Activated gamma-delta T cell treated with Interleukin-2 at 50 U/mL for 16 hours (primary cell): ENCODE measurements at regions not wholly inside any gene's neighbourhood (a gene's known extent, or its start where the extent isn't known, plus 50 kb on each side); places are given as distances from the start of the nearest gene placed in this dataset.

Experiments used
- DNase-seq: peaks from one replicate; pipeline ENCODE4 v3.0.0-alpha.2; 2020

DNA sequence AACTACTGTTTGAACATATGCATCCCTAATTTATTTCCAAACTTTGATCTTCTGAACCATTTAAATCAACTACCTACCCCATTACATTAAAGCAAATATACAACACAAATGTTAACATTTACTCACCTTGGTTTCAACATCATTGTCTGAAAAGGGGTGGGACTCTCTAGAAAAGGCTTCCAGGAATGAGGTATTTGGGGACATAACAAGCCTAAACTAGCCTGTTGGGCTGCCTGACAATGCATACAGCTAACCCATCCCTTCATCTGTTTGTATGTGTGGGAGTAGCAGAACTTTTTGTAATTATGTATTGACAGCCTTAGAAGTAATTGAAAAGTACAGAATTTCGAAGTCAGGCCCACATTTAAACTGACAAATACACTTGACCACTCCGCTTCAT is 2225.9 kb upstream of the C9orf72 start:
- no peak for DNase-seq

DNA sequence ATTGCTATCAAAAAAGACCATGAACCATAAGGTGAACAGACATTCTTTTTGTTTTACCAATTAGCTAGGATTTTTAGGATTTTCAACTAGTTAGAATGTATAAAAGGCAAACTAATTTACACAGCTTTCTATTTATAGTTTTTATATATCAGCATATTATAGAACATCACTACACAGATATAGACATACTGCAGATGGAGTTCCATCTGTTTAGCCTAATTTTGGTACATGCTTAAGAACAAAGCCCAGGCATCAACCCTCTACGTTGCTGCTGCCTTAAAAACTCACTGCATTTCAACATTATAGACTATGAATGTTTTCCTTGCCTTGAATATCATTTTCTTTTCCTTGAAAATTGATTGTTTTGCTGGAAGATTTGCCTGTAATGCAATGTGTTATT is 2227.5 kb upstream of the C9orf72 start:
- no peak for DNase-seq

DNA sequence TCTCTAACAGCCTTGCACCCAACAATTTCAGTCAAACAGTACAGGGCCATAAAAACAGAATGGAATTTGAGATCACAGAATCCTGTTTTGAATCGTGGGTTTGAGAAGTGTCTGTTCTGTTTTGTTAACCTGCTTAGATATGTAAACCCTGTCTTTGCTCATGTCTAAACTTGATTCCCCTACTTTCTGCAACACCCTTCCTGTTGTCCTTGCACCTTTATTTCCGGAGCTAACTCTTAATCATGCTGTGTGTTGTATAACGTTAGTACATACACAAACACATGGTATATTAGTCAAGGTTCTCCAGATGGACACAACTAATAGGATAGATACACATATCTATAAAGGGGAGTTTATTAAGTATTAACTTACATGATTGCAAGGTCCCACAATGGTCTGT is 2229.2 kb upstream of the C9orf72 start:
- DNase-seq: no peak

DNA sequence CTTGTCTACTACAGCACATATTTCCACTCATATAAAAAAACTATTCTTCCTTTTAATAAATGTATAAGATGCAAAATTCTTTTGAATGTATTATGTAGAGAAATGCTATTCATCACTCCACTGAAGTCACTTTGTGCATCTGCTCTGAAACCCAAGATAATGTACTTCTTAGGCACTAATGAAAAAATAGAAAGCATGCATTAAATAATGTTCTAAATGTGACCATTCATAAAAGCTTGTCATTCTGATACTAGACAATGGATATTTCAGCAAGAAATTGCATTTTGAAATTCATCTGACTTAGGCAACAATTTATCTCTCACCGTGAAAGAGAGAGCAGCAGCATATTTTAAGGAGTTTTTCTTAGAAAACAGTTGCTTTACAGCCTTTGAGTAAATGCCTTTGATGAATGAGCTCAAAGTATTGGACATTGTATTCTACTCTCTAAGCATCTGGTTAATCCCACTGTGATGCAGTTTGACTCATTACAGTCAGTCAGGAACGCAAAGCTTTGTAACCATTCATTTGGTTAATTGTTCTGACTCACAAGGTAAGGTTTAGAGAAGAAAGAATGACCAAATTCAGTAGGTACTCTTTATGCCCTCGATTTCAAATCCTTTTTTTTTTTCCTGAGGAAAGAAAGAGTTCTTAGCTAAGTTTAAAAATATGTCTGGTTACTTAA is 2233.8 kb upstream of the C9orf72 start:
- no peak for DNase-seq

DNA sequence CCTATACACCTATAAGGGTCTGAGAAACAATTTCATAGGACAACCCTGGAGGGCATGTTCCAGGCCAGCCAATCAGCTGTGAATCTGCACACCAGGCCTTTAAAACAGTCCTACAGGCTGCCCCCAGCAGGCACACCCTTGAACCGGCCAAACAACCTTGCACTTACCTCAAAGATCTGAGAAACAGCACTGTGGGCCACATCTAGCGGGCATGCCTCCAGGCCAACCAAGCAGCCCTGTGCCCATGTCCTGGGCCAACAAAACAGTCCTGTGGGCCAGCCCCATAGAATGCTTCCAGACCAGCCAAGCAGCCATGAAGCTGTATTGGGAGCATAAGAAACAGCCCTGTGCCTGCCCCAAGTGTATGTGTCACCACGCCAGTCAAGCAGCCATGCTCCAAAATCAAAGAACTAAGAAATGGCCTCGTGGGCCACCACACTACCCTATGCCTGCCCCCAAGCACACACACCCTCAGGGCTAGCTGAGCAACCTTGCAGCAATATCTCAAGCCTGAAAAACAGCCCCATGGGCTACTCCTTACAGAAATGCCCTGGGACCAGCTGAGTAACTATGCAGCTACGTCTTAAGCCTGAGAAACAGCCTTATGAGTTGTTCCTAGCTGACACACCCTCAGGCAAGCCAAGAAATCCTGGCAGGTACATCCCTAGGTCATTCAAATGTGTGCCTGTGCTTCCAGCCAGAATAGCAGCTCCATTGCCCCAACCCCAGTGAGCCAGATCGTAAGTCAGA is 2243.8 kb upstream of the C9orf72 start:
- no peak for DNase-seq

DNA sequence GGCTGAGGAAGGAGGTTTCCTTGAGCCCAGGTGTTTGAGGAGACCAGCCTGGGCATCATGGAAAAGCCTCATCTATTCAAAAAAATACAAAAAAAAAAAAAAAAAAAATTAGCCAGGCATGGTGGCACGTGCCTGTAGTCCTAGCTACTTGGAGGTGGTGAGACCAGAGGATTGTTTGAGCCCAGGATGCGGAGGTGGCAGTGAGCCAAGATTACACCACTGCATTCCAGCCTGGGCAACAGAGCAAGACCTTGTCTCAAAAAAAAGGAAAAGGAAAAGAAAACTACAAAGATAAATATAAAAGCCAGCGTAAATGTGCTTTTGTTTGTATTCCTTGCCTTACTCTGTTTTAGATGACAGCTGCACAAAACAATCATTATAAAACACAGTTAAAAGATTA is 2249.2 kb upstream of the C9orf72 start:
- DNase-seq: no peak

DNA sequence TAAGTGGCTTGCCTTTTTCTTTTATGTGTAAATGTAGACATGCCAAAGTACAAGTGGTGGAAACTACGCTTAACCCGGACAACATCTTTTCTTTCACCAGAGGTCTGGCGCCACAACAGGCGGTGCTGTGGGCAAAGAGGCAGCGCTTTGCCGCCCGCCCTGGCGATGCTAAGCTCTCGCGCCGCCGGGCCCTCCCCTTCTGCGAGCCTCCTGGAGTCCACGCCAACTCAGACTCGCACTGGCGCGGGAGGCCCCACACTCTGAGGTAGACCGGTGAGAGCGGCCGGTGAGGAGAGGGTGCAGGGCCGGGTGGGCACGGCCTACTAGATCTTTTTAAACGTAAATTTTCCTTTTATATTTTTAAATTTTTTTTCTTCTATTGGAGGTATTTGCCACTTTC is 2253.1 kb upstream of the C9orf72 start:
- DNase-seq: no peak

DNA sequence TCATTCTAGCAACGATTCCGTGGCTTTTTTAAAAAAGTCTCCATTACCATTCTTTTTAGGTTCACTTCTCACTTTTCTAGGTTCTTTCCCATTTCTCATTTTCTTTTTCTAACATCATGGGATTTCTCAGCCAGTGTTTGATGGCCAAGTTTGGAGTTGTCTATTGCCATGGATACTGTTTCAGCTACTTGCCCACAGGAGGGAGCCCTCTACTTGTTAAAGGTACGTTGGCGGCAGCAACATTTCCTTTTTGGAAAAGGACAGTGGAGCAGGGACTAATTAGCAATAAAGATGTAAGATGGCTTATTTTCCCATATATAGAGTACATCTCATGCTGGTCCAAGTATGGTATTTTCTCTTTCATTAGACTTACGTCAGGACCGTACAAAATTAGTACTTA is 2257.5 kb upstream of the C9orf72 start:
- no peak for DNase-seq

DNA sequence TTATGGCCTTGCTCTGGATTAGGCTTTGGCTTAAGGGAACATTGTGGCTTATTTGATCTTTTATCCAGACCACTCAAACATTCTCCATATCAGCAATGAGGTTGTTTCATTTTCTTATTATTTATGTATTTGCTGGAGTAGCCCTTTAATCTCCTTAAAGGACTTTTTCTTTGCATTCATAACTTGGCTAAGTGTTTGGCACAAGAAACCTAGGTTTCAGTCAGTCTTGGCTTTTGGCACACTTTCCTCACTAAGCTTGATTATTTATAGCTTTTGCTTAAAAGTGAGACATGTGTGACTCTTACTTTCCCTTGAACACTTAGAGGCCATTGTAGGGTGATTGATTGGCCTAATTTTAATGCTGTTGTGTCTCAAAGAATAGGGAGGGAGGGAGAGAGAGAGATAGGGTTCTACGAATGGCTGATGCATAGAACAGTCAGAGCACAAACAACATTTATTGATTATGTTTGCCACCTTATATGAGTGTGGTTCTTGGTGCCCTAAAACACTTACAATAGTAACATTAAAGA is 2265.3 kb upstream of the C9orf72 start:
- no peak for DNase-seq

DNA sequence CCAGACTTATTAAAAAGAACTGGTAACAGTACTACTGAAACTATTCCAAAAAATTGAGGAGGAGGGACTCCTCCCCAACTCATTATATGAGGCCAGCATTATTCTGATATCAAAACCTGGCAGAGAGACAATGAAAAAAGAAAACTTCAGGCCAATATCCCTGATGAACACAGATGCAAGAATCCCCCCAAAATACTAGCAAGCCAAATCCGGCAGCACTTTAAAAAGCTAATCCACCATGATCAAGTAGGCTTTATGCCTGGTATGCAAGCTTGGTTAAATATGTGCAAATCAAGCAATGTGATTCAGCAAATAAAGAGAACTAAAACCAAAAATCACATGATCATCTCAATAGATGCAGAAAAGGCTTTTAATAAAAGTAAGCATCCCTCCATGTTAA is 2271.0 kb upstream of the C9orf72 start:
- DNase-seq: no peak

DNA sequence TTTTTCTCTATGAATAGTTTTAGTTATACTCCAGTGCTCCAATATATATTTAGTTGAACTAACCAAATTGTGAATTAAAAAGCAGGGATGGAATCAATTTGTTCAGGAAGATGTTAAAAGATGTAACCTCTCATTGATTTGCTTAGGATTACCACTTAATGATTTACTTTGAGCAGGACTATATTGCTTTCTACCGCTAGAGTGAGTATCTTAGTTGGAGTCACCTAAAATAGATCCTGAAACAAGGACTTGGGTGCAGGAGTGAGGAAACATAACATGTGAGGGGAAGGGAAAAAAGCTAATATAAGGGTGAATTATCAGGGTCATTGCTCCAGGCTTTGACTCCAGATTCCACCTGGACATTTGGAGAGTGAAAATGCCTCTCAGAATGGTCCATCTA is 2277.4 kb upstream of the C9orf72 start:
- DNase-seq: no peak

DNA sequence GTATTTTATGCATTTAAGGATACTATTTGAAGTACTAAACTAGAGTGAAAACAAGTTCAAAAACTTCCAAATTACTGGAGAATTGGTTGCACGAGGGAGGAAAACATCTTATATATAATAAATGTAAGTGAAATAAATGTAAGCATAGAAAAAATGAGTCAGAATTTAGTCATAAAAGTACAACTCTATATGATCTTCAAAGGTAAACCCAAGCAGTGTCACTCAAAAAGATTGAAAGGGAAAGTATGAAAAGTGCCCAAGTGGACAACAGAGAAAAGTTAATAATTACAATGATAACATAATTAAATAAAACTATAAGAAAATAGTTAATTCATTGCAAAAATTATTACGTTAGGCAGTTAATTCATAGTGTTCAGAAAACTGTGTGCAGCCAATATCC is 2288.5 kb upstream of the C9orf72 start:
- DNase-seq: no peak

DNA sequence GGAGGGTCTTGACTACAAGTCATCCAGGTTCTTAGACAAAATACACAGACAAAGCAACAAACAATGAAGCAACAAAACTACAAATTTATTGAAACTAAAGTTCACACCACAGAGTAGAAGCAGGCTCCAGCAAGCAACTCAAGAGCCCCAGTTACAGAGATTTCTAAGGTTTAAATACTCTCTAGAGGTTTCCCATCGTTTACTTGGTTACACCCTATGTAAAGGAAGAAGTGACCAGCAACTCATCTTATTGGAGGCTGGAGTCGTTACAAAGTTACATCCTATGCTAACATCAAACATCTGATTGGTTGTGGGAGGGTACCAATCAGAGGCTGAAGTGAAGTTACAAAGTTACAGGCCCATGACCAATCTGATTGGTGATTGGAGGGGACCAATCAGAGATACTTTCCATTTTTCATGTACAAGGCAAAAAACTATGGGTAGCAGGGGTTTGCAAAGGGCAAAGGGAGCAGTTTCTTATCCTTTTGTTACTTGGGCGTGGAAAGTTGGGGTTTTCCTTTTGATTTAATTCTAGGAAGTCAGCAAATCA is 2292.6 kb upstream of the C9orf72 start:
- no peak for DNase-seq

DNA sequence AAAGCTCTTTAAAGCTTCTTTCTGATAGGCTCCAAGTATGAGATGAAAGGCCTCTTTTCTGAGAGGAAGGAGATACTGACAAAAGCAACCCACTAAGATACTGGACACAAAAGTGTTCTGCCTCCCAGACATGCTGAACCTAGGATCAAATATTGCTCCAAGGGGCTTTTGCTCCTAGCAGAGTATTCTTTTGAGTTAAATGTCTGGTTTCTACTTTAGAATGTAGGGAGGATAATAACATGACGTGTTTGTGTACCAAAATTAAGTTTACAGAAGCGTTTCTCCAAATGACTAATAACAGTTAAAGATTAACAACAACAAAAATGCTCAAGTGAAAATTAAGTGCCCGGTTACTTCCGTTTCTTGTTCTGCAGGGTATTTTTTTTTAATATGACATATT is 2293.3 kb upstream of the C9orf72 start:
- no peak for DNase-seq

DNA sequence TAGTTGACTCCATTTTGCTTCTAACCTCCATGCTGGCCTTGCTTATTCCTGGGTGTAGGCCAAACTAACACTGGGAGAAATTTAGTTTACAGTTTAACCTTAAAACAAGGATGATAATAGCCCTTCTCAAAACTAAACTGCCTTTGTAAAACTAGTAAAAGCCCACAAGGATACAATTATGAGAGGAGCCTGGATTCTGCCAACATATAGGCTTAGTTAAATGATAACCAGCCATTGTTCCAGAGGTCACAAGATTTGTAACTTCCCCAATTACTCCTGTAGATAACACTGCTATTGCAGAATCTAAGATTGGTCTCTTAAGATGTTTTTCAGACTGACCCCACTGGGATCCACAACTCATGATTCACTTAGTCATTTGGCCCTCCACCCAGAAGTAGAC is 2300.3 kb upstream of the C9orf72 start:
- DNase-seq: no peak

DNA sequence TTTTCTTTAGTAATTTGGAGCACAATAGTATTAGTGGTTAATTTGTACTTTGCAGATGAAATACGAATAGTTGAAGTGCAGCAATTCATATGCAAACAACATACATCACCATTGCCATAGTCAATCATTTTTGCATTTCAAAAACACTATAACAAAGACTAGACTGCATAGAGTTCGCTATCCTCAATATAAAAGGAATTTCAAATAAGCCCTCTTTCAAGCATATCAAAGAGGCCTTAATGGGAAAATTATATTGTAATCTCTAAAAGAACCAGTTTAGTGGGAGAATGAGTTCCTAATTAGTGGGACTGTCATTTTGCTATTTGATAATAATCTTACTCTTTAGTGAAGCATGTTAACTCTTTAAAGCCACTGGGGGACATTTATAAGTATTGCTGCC is 2302.3 kb upstream of the C9orf72 start:
- no peak for DNase-seq

DNA sequence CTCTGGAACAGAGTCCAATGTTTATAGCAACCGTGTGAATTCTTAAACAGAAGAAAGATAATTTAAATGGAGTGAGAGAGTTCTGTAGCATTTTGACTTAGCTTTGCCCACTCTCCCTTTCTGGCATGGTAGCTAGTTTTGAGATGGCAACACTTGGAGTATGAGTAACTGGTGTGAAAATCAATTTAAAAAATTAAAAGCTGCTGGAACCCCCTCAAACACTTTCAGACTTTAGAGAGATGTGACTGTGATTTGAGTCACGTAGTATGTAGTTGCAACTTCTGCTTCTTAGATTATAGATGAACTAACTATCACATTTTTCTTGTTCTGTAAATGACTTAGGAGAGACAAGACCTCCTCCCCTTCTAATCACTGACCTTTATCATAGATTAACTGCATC is 2309.5 kb upstream of the C9orf72 start:
- DNase-seq: no peak

DNA sequence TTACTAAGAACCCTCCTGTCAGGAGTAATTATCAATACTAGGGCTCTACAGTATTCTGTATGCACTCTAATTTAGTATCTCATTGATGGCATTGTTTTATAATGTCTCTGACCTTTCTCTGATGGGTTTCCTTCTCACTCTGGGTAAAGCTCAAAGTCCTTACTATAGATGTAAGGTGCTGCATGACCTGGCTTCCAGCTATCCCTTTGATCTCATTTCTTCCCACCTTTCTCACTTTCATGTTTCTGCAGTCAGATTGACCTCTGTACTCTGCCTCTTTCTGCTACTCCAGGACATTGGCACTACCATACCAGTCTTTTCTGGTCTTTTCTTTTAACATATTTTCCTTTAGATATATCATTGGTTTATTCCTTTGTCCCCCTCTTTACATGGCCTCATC is 2332.8 kb upstream of the C9orf72 start:
- DNase-seq: no peak

DNA sequence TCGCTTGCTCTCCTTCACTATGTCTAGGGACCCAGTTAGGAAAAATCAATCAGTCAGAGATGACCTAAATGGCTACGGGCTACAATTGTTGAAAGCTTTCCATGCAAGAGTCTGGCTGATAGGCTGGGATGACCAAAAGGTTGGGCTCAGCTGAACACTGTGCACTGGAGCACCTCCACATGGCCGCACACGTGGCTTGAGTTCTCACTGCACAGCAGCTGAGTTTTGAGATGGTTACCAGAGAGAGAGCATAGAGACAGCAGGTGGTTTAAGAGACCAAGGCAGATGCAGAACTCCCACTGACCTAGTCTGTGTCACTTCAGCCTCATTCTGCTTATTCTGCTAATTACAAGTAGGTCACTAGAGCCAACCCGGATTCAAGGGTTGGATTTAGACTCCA is 2354.8 kb upstream of the C9orf72 start:
- no peak for DNase-seq

DNA sequence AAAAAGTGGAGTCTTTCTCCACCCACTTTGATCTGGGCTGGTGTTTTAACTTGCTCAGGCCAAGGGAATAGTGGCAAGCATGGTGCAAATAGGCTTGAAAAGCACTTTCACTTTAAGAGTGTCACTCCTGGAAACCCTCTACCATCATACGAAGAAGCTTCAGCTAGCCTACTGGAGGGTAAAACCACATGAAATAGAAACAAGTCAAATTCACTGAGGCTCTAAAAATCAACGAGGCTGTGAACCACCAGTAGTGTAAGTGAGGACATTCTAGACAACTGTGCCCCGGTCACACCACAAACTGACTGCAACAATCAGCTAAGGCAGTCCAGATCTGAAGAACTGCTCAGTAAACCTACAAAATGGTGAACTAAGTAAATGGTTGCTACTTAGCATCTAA is 2366.3 kb upstream of the C9orf72 start:
- no peak for DNase-seq

DNA sequence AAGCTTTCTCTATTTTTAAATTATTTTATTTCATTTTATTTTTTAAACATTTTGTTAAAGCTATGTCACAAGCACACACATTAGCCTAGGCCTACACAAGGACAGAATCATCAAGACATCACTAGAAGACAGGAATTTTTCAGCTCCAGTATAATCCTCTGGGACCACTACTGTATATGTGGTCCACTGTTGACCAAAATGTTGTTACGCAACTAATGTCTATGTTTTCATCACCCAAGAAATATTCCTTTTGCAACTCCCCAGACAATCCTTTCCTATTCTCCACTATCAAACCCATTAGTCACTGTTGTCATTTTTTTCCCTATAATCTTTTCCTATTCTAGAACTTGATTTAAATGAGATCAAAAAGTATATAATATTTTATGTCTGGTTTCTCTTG is 2371.7 kb upstream of the C9orf72 start:
- DNase-seq: no peak

DNA sequence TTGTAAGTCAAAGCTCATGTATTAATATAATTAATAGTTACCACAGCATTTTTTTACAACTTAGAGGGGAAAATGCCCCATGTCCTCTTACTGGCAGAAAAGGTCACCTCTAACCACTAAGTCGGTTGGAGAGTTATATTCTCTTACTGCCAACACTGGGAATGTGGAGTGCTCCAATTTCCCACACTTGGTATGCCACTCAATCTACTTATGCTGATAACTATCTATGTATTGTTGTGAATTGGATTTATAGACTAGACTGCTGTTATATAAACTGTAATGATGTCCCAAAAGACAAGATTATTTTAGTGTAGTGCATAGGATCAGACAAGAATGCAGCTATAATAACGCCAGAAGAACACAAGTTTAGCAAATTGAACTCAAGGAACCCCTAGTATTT is 2385.2 kb upstream of the C9orf72 start:
- DNase-seq: no peak

DNA sequence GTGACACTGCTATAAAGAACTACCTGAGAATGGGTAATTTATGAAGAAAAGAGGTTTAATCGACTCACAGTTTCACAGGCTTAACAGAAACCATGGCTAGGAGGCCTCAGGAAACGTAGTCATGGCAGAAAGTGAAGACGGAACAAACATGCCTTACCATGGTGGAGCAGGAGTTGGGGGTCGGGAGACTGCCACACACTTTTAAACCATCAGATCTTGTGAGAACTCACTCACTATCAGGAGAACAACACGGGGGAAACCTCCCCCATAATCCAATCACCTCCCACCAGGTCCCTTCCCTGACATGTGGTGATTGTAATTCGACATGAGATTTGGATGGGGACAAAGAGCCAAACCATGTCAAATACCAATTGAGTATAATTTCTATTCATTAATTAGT is 2392.6 kb upstream of the C9orf72 start:
- no peak for DNase-seq

DNA sequence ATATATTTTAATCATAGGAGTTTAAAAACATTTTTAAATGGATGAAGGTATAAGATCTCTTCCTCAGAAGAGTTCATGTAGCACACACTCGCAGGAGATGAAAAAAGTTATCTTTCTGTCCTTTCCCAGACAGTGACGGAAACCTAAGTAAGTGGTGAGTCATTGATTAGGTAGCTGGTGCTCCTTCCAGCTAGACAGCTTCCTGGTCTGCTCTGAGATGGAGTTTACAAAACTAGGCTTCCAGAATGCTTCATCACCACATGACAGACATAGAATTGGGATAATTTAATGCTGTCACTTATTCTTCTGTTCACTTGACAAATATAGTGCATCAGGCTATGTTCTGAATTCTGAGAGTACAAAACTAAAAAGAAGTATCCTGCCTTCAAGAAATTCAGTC is 2393.0 kb upstream of the C9orf72 start:
- no peak for DNase-seq
